ENCODE measurements at regions not wholly inside any gene's neighbourhood (a gene's known extent, or its start where the extent isn't known, plus 50 kb on each side); places are given as distances from the start of the nearest gene placed in this dataset.

DNA sequence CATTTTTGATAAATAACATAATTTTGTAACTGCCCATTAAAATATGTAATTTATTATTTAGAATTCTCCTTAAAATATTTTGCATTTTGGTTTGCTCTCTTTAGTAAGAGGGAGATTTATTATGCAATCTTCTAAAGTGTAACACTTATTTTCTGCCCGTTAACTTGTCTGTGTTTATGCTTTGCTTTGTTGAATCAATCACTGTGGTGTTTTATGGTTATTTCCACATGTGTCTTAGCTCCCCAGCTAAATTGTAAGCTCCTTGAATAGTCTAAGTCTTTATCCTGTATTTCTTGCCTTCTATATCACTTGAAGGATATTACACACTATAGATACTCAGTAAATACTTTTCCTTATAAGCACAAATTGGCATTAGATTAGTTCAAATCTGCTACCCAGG is 166.6 kb upstream of the SPRED2 start:
- CTCF ChIA-PET (ENCODE audit: low intra/inter-chr PET ratio, low total read pairs), result no interaction called here
- Histone ChIP-seq H3K9me3 (ENCODE audit: low read length) (no peaks in the 10 kb centered on the region), H2AFZ (ENCODE audit: low read length) (no peak overlapping the region), H4K20me1 (ENCODE audit: insufficient read depth, low read length) (no peaks in the 10 kb centered on the region), H3K9ac (ENCODE audit: insufficient read depth, low read depth, low read length) (no peak overlapping the region), H3K4me2 (ENCODE audit: low read depth, low read length) (no peak overlapping the region), H3K79me2 (ENCODE audit: insufficient read depth, low read length) (no peaks in the 10 kb centered on the region), H3K27me3 (ENCODE audit: control insufficient read depth in 1 of 2, insufficient read depth in 2 of 2, low read length in 2 of 2) (no peaks in the 10 kb centered on the region), H3K27ac (ENCODE audit: extremely low read length, insufficient read depth, low read length) (no peak overlapping the region), H3K36me3 (replicated peaks in 1 of 2; ENCODE audit: control insufficient read depth in 1 of 2, insufficient read depth in 2 of 2, low read length in 2 of 2) (no peaks in the 10 kb centered on the region), H3K4me1 (ENCODE audit: insufficient read depth, low read length) (0 out of 2 replicates have a peak, but pooled peaks cover 5% of the 10 kb centered on the region), H3K4me3 (replicated peaks in 1 of 3; ENCODE audit: insufficient read depth in 1 of 3, low read depth in 2 of 3, low read length in 3 of 3) (no peak overlapping the region)
- POLR2A ChIA-PET, result no interaction called here
- intact Hi-C loops (cut with micrococcal nuclease; ENCODE audit: unreplicated experiment) (no loop called here), in situ Hi-C loops (cut with HindIII; ENCODE audit: extremely low pct_ligation_motif_present, low pct_unique_long_range_greater_than_20kb) (no loop called here)
- WGBS (ENCODE audit: low lambda C conversion rate), result 33% methylated on average over 1 of the region's 1 CpG
- no peak for DNase-seq (ENCODE audit: low spot score)
- no peak for ATAC-seq
- BruUV-seq (replicated peaks), result no TSS peak
- no peak for FAIRE-seq
- no peak for TF ChIP-seq MZF1 (CRISPR knock-in tag; IDR thresholded peaks at IDR 0.05; ENCODE audit: borderline replicate concordance)
- TF ChIP-seq EHMT2 (IDR thresholded peaks at IDR 0.05; ENCODE audit: borderline replicate concordance, low read depth, low read length), result no peak
- no peak for TF ChIP-seq SALL2 (CRISPR knock-in tag; IDR thresholded peaks at IDR 0.05)
- TF ChIP-seq, protein P1, sequence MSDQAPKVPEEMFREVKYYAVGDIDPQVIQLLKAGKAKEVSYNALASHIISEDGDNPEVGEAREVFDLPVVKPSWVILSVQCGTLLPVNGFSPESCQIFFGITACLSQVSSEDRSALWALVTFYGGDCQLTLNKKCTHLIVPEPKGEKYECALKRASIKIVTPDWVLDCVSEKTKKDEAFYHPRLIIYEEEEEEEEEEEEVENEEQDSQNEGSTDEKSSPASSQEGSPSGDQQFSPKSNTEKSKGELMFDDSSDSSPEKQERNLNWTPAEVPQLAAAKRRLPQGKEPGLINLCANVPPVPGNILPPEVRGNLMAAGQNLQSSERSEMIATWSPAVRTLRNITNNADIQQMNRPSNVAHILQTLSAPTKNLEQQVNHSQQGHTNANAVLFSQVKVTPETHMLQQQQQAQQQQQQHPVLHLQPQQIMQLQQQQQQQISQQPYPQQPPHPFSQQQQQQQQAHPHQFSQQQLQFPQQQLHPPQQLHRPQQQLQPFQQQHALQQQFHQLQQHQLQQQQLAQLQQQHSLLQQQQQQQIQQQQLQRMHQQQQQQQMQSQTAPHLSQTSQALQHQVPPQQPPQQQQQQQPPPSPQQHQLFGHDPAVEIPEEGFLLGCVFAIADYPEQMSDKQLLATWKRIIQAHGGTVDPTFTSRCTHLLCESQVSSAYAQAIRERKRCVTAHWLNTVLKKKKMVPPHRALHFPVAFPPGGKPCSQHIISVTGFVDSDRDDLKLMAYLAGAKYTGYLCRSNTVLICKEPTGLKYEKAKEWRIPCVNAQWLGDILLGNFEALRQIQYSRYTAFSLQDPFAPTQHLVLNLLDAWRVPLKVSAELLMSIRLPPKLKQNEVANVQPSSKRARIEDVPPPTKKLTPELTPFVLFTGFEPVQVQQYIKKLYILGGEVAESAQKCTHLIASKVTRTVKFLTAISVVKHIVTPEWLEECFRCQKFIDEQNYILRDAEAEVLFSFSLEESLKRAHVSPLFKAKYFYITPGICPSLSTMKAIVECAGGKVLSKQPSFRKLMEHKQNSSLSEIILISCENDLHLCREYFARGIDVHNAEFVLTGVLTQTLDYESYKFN (CRISPR knock-in tag; conservative IDR thresholded peaks at IDR 0.05), result no peak
- TF ChIP-seq KLF15 (CRISPR knock-in tag; IDR thresholded peaks at IDR 0.05; ENCODE audit: borderline replicate concordance), result no peak
- no peak for TF ChIP-seq ZNF556 (CRISPR knock-in tag; IDR thresholded peaks at IDR 0.05; ENCODE audit: borderline replicate concordance)
- no peak for TF ChIP-seq ZNF232 (CRISPR knock-in tag; IDR thresholded peaks at IDR 0.05; ENCODE audit: borderline replicate concordance)
- no peak for TF ChIP-seq PRPF4 (IDR thresholded peaks at IDR 0.05; ENCODE audit: low read depth, low read length, poor library complexity, severe bottlenecking)
- no peak for TF ChIP-seq U2AF1 (optimal IDR thresholded peaks at IDR 0.05; ENCODE audit: low read depth, low read length)
- TF ChIP-seq, protein P2, sequence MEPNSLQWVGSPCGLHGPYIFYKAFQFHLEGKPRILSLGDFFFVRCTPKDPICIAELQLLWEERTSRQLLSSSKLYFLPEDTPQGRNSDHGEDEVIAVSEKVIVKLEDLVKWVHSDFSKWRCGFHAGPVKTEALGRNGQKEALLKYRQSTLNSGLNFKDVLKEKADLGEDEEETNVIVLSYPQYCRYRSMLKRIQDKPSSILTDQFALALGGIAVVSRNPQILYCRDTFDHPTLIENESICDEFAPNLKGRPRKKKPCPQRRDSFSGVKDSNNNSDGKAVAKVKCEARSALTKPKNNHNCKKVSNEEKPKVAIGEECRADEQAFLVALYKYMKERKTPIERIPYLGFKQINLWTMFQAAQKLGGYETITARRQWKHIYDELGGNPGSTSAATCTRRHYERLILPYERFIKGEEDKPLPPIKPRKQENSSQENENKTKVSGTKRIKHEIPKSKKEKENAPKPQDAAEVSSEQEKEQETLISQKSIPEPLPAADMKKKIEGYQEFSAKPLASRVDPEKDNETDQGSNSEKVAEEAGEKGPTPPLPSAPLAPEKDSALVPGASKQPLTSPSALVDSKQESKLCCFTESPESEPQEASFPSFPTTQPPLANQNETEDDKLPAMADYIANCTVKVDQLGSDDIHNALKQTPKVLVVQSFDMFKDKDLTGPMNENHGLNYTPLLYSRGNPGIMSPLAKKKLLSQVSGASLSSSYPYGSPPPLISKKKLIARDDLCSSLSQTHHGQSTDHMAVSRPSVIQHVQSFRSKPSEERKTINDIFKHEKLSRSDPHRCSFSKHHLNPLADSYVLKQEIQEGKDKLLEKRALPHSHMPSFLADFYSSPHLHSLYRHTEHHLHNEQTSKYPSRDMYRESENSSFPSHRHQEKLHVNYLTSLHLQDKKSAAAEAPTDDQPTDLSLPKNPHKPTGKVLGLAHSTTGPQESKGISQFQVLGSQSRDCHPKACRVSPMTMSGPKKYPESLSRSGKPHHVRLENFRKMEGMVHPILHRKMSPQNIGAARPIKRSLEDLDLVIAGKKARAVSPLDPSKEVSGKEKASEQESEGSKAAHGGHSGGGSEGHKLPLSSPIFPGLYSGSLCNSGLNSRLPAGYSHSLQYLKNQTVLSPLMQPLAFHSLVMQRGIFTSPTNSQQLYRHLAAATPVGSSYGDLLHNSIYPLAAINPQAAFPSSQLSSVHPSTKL (CRISPR knock-in tag; IDR thresholded peaks at IDR 0.05), result no peak
- TF ChIP-seq NCOA5 (CRISPR knock-in tag; IDR thresholded peaks at IDR 0.05), result no peak
- TF ChIP-seq, protein P3, sequence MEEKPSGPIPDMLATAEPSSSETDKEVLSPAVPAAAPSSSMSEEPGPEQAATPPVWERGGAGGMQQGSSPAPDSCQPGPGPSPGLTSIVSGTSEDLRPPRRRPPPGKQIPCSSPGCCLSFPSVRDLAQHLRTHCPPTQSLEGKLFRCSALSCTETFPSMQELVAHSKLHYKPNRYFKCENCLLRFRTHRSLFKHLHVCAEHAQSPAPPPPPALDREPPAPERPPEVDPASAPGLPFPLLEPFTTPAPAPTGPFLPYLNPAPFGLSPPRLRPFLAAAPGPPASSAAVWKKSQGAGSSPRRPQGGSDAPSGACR (CRISPR knock-in tag; IDR thresholded peaks at IDR 0.05), result no peak
- TF ChIP-seq, protein P4, sequence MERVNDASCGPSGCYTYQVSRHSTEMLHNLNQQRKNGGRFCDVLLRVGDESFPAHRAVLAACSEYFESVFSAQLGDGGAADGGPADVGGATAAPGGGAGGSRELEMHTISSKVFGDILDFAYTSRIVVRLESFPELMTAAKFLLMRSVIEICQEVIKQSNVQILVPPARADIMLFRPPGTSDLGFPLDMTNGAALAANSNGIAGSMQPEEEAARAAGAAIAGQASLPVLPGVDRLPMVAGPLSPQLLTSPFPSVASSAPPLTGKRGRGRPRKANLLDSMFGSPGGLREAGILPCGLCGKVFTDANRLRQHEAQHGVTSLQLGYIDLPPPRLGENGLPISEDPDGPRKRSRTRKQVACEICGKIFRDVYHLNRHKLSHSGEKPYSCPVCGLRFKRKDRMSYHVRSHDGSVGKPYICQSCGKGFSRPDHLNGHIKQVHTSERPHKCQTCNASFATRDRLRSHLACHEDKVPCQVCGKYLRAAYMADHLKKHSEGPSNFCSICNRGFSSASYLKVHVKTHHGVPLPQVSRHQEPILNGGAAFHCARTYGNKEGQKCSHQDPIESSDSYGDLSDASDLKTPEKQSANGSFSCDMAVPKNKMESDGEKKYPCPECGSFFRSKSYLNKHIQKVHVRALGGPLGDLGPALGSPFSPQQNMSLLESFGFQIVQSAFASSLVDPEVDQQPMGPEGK (CRISPR knock-in tag; IDR thresholded peaks at IDR 0.05), result no peak
- TF ChIP-seq, protein P5, sequence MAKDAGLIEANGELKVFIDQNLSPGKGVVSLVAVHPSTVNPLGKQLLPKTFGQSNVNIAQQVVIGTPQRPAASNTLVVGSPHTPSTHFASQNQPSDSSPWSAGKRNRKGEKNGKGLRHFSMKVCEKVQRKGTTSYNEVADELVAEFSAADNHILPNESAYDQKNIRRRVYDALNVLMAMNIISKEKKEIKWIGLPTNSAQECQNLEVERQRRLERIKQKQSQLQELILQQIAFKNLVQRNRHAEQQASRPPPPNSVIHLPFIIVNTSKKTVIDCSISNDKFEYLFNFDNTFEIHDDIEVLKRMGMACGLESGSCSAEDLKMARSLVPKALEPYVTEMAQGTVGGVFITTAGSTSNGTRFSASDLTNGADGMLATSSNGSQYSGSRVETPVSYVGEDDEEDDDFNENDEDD (CRISPR knock-in tag; IDR thresholded peaks at IDR 0.05; ENCODE audit: borderline replicate concordance), result no peak
